Effector memory CD8-positive, alpha-beta T cell (primary cell): ENCODE measurements at regions not wholly inside any gene's neighbourhood (a gene's known extent, or its start where the extent isn't known, plus 50 kb on each side); places are given as distances from the start of the nearest gene placed in this dataset.

ENCODE experiments used
- ATAC-seq: fragments of 150-1000 bp; cut with Tn5 transposase; replicated peaks from 2 replicates; pipeline ENCODE4 v1.10.0; 2021; ENCODE audit warnings: mild to moderate bottlenecking, moderate library complexity
- DNase-seq, 3 experiments: peaks; one replicate each; pipeline ENCODE4 v3.0.0; 2021
- H3K27ac Mint-ChIP-seq, 2 donors: one replicate each; pipeline ENCODE4 v1.8.0; 2022; ENCODE audit warnings: mild to moderate bottlenecking in 2 of 2, mixed read lengths in 2 of 2, moderate library complexity in 2 of 2
- H3K27me3 Mint-ChIP-seq, 2 donors: one replicate each; pipeline ENCODE4 v1.8.0; 2022; ENCODE audit warnings: mixed read lengths in 2 of 2
- H3K36me3 Mint-ChIP-seq: one replicate; pipeline ENCODE4 v1.8.0; 2022; ENCODE audit warnings: mild to moderate bottlenecking, moderate library complexity, mixed read lengths; ENCODE audit not compliant: insufficient read depth
- H3K4me1 Mint-ChIP-seq, 2 donors: one replicate each; pipeline ENCODE4 v1.8.0; 2022; ENCODE audit warnings: low read depth in 2 of 2, mixed read lengths in 2 of 2
- H3K4me3 Mint-ChIP-seq, 2 donors: one replicate each; pipeline ENCODE4 v1.8.0; 2022; ENCODE audit warnings: mild to moderate bottlenecking in 2 of 2, mixed read lengths in 2 of 2, moderate library complexity in 2 of 2
- H3K9me3 Mint-ChIP-seq, 2 donors: one replicate each; pipeline ENCODE4 v1.8.0; 2022; ENCODE audit warnings: mixed read lengths in 2 of 2

DNA sequence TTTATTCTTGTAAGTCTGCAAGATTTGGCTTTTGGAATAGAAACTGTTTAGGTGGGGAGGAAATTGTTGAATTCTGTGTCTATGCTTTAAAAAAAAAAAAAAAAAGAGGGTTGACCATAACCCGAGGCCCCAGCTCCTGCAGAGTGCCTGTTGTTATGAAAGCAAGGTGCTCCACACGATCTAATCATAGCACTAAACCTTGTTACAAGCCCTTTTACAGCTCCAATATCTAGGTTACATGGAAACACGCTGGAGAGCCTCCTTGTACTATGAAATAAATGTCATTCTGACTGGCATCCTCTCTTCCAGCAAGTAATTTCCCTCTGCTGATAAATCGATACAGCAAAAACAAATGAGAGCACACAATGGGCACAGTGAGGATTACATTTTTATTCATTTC is 303.1 kb upstream of the SOX5 start:
- Mint-ChIP-seq H3K27ac (no peak overlapping the region), H3K36me3 (no peaks in the 10 kb centered on the region), H3K27me3 (no peaks in the 10 kb centered on the region), H3K4me1 (no peaks in the 10 kb centered on the region), H3K4me3 (no peak overlapping the region), H3K9me3 (peaks cover 0 to 6% of the 10 kb centered on the region in 2 donors)
- ATAC-seq (no peak), DNase-seq (no peak)

DNA sequence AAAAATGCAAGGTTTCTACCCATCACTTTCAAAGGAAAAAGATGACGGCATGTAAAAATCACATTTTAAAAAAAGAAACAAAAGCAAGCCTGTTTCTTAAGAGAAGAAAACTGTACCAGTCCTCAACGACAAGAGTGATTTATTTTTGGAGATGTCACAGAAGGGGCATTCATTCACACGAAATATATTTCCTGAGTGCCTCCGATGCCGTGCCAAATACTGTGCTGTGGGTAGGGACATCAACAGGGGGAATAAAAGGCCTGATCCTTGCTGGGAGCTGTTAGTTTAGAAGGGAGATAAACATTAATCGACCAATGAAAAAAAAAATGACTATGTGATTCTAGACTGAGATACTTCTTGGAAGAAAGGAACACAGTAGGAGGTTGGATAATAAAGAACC is 297.5 kb upstream of the SOX5 start:
- ATAC-seq: no peak

DNA sequence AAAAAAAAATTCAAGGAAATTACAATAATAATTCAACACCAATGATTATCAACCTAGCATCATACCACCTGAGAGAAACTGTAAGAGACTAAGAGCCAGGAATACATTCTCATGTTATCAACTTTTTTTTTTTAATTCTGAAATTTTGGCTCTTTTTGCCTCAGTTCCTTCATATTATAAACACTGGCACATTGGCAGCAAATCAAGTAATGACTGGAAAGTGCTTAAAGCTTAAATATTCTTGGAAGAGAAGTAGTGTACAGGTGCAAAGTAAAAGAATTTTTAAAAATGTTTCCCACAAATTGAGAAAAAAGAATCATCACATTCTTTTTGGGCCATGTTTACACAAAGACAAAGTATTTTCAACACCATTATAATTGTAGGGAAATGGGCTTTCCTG is 296.9 kb upstream of the SOX5 start:
- H3K9me3 Mint-ChIP-seq: peaks cover 0 to 6% of the 10 kb centered on the region in 2 donors

More for the DNA sequence above, 297.5 kb upstream of the SOX5 start:
- Mint-ChIP-seq H3K36me3 (no peaks in the 10 kb centered on the region), H3K27me3 (no peaks in the 10 kb centered on the region), H3K27ac (no peak overlapping the region), H3K4me3 (no peak overlapping the region), H3K4me1 (no peaks in the 10 kb centered on the region), H3K9me3 (peaks cover 0 to 6% of the 10 kb centered on the region in 2 donors)
- DNase-seq: no peak

DNA sequence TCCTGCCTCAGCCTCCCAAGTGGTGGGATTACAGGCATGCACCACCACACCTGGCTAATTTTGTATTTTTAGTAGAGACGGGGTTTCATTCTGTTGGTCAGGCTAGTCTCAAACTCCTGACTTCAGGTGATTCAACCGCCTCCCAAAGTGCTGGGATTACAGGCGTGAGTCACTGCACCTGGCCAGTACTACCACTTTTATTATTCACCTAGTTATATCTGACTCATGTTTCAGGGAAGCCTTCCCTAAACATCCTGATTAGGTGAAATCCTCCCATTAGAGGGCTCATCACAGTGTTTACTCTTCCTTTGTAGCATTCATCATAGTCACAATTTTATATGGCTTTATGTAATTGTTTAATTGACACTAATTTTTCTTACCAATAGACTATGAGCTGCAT is 295.3 kb upstream of the SOX5 start:
- no peaks in the 10 kb centered on the region for H3K27me3 Mint-ChIP-seq
- ATAC-seq (no peak), DNase-seq (no peak)
- no peaks in the 10 kb centered on the region for H3K4me1 Mint-ChIP-seq
- H3K36me3 Mint-ChIP-seq: no peaks in the 10 kb centered on the region
- H3K9me3 Mint-ChIP-seq: peaks cover 0 to 6% of the 10 kb centered on the region in 2 donors
- no peak overlapping the region for H3K27ac Mint-ChIP-seq
- no peak overlapping the region for H3K4me3 Mint-ChIP-seq

More for the DNA sequence above, 296.9 kb upstream of the SOX5 start:
- Mint-ChIP-seq H3K4me3 (no peak overlapping the region), H3K36me3 (no peaks in the 10 kb centered on the region), H3K27me3 (no peaks in the 10 kb centered on the region), H3K4me1 (no peaks in the 10 kb centered on the region), H3K27ac (no peak overlapping the region)
- ATAC-seq: no peak
- no peak for DNase-seq

DNA sequence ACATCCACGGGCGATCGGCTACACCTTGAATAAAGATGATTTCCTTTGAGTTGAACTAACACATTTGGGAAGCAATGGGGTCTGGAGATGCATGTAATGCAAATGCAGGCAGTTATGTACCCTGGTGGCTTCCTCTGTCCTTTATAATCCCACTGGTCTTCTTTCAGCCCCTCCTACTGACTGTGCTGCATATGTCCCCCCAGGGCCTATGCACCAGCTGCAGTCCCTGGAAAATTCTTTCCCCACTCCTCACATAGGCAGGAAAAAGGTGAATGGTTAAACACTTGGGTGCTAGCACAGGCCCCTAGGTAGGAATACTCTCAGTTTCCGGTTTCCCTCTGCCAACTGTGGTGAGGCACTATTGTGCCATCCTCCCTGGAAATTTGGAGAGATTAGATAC is 294.8 kb upstream of the SOX5 start:
- H3K36me3 Mint-ChIP-seq: no peaks in the 10 kb centered on the region
- no peak for ATAC-seq
- peaks cover 0 to 3% of the 10 kb centered on the region in 2 donors for H3K9me3 Mint-ChIP-seq
- H3K4me3 Mint-ChIP-seq: no peak overlapping the region
- no peaks in the 10 kb centered on the region for H3K4me1 Mint-ChIP-seq
- no peak overlapping the region for H3K27ac Mint-ChIP-seq
- DNase-seq: no peak
- no peaks in the 10 kb centered on the region for H3K27me3 Mint-ChIP-seq

DNA sequence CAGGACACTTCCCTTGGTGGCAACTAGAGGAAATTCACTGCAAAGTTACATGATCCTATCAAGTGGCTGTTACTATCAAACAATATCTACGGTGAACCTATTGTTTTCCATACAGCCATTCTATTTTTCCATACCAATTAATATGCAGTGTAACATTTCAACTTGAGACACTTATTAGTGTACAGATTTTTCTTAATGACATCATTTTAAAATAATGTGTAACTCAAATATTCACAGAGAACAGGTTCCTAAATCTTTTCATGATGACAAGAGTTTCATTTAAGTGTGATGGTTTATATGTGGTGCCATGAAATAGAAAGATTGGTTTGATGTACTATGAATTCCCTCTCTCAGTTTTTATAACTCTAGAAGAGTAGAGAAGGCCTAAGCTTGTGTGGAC is 291.2 kb upstream of the SOX5 start:
- DNase-seq (no peak), ATAC-seq (no peak)
- Mint-ChIP-seq H3K4me3 (no peak overlapping the region), H3K27ac (no peak overlapping the region), H3K27me3 (no peaks in the 10 kb centered on the region), H3K4me1 (no peaks in the 10 kb centered on the region), H3K36me3 (no peaks in the 10 kb centered on the region), H3K9me3 (no peaks in the 10 kb centered on the region)

DNA sequence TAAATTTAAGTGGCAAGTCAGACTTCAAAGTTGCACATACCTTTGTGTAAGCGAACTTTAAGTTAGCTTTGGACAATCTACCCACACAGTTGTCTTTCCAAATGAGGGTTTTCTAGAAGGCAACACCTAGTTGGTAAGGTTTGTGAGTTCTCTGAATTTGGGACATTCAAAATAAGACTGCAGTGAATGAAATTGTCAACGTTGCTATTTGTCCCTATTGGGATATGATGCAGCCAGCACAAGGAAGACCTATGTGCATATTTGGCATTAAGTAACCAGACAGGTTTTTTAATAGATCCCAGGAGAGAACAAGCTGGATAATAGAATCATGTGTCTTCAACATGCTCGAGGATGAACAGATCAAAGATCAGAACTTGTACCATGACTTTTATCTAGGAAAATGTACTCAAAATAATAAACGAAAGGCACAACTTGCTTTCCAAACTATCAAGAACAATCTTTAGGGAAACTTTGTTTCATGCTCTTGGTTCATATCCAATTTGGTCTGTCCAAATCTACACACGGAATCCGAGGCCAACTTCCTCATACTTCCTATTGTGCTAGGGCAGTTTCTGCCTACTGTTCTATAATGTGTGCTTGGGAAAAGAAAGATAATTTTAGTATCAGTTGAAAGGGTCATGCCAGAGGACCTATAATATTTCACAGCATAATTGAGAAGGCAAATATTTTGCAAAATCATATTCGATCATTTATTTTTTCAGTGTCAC is 284.2 kb upstream of the SOX5 start:
- no peaks in the 10 kb centered on the region for H3K4me1 Mint-ChIP-seq
- DNase-seq (no peak), ATAC-seq (no peak)
- no peaks in the 10 kb centered on the region for H3K36me3 Mint-ChIP-seq
- H3K27ac Mint-ChIP-seq: no peak overlapping the region
- no peaks in the 10 kb centered on the region for H3K27me3 Mint-ChIP-seq
- H3K4me3 Mint-ChIP-seq: no peak overlapping the region
- H3K9me3 Mint-ChIP-seq: peaks cover 0 to 2% of the 10 kb centered on the region in 2 donors

DNA sequence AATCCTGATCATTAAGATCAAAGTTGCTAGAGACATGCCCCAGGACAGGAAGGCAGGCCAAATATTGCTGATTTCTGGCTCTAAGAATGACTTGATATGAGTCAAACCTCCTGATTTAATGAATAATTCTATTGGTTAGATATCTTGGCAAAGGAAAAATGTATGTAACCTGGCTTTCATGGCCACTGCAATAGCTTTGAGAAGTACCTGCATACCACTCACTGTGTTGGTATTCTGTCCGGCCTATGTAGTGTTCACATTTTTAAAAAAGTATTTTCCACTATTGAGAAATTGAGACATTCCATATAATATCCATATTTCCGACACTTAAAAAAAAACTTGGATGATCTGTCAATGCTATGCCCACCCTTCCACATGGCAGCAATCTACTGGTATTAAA is 283.1 kb upstream of the SOX5 start:
- no peak for ATAC-seq
- no peak for DNase-seq
- H3K27ac Mint-ChIP-seq: no peak overlapping the region
- H3K4me3 Mint-ChIP-seq: no peak overlapping the region
- peaks cover 0 to 2% of the 10 kb centered on the region in 2 donors for H3K9me3 Mint-ChIP-seq
- H3K27me3 Mint-ChIP-seq: no peaks in the 10 kb centered on the region
- H3K4me1 Mint-ChIP-seq: no peaks in the 10 kb centered on the region
- no peaks in the 10 kb centered on the region for H3K36me3 Mint-ChIP-seq

DNA sequence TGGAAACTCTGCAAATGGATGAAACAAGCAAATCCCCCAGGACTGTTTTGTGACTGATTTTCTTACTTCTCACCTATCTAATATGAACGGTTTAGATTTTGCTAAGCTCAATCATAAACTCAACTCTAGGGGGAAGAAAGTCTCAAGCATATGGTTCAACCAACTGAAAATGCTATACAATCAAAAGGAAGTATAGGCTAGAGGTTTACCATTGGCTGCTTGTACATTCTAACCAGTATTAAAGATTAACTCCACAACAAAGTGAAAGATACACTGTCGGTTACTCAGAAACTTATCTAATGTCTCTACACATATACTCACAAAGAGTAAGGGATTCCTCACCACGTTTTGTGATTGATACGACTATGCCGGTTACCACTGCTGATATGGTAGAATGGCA is 281.8 kb upstream of the SOX5 start:
- Mint-ChIP-seq H3K27ac (no peak overlapping the region), H3K9me3 (peaks cover 0 to 2% of the 10 kb centered on the region in 2 donors), H3K36me3 (no peaks in the 10 kb centered on the region), H3K27me3 (no peaks in the 10 kb centered on the region), H3K4me3 (no peak overlapping the region), H3K4me1 (no peaks in the 10 kb centered on the region)
- DNase-seq (no peak), ATAC-seq (no peak)

DNA sequence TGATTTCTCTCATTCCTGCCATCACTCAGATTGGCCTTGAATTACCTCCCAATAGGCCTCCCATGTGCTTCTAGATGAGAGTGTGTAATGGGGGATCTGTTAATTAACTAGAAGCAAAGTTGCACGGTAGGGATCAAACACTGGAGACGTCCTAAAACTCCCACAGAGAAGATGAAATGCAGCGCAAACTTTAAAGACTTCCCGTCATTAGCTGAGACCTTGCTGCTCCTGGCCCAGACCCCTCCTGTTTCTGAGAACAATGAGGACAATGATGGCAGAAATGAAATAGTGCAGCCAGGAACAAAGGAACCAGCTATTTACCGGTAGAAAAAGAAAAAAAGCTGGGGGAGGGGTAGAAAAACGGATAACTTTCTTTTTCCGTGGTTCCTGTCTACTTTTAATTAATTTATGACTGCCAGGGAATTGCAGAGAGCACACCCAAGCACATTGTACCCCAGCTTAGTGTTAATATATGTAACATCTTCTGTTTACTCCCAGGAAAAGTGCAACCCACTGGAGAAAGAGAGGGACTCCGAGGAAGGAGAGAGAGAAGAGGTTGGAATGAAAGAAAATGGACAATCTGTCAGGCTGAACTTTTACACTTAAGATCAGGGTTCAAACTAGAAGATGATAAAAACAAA is 280.7 kb upstream of the SOX5 start:
- H3K27me3 Mint-ChIP-seq: no peaks in the 10 kb centered on the region
- no peak for DNase-seq
- H3K27ac Mint-ChIP-seq: no peak overlapping the region
- H3K36me3 Mint-ChIP-seq: no peaks in the 10 kb centered on the region
- H3K4me3 Mint-ChIP-seq: no peak overlapping the region
- H3K4me1 Mint-ChIP-seq: no peaks in the 10 kb centered on the region
- peaks cover 0 to 2% of the 10 kb centered on the region in 2 donors for H3K9me3 Mint-ChIP-seq
- no peak for ATAC-seq

DNA sequence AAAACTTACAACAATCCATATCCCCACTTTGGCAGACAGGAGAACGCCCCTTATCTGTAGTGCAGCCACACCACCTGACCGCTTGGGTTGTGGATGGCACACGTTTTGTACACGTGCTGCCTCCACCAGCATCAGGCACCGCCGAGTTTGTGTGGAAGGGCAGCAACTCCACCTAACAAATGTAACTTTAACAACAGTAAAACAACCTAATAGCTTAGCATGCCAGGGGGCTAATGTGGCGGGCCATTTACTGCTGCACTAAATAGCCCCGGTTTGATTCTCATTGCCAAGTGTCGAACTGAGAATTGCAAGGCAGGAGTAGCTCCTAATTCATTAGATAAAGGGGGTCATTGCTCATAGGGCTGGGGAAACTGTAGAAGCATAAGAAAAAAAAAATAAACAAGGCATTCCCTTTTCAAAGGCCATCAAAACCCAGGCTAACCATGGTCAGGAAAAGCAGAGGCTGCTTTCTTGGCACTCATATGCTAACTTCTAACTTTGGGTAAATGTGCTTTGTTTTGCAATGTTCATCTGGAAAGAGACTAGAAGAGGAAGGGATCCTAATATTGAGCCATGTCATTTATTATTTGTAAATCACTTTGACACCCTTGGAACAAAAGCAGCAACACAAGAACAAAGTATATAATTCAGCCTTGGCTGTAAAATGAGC is 279.7 kb upstream of the SOX5 start:
- H3K4me1 Mint-ChIP-seq: no peaks in the 10 kb centered on the region
- H3K9me3 Mint-ChIP-seq: no peaks in the 10 kb centered on the region
- no peak overlapping the region for H3K27ac Mint-ChIP-seq
- H3K4me3 Mint-ChIP-seq: no peak overlapping the region
- no peaks in the 10 kb centered on the region for H3K36me3 Mint-ChIP-seq
- ATAC-seq (no peak), DNase-seq (no peak)
- no peaks in the 10 kb centered on the region for H3K27me3 Mint-ChIP-seq

DNA sequence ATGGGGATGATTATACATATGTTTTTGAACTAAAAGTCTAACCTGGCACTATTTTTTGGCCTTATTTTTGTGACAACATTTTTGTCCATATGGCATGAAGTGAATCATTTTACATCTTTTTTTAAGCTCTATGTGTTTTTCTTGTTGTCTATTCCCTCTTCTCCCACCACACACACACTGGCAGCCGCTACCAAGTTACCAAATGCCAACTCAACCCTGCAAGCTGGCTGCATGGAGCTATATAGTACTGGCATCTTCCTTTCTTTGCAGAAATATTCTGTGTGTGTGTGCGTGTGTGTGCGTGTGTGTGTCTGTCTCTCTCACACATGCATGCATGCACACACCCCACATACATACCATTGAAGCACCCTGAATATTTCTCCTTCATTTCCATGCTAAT is 278.9 kb upstream of the SOX5 start:
- no peak overlapping the region for H3K27ac Mint-ChIP-seq
- H3K36me3 Mint-ChIP-seq: no peaks in the 10 kb centered on the region
- no peaks in the 10 kb centered on the region for H3K27me3 Mint-ChIP-seq
- no peak overlapping the region for H3K4me3 Mint-ChIP-seq
- no peak for ATAC-seq
- H3K4me1 Mint-ChIP-seq: no peaks in the 10 kb centered on the region
- H3K9me3 Mint-ChIP-seq: peaks cover 0 to 3% of the 10 kb centered on the region in 2 donors
- DNase-seq: no peak

DNA sequence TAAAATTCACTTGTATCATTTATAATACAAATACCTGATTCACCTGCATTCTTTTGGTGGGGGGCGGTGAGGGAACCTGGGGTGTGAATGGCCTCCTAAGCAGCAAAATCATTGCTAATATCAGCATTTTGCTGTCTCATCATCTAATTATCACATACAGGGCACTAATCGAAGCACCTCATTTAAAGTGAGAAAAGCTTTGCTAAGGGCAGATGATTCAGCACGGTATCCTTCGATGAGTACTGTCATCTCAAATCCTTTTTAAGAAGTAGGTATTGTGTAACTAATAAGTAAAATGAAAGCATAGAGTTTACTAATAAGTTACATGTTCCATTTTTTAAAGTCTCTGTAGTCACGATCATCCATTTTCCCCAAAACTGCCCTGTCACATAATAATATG is 278.1 kb upstream of the SOX5 start:
- DNase-seq (no peak), ATAC-seq (no peak)
- Mint-ChIP-seq H3K4me3 (no peak overlapping the region), H3K27ac (no peak overlapping the region), H3K4me1 (no peaks in the 10 kb centered on the region), H3K9me3 (peaks cover 0 to 3% of the 10 kb centered on the region in 2 donors), H3K27me3 (no peaks in the 10 kb centered on the region), H3K36me3 (no peaks in the 10 kb centered on the region)

DNA sequence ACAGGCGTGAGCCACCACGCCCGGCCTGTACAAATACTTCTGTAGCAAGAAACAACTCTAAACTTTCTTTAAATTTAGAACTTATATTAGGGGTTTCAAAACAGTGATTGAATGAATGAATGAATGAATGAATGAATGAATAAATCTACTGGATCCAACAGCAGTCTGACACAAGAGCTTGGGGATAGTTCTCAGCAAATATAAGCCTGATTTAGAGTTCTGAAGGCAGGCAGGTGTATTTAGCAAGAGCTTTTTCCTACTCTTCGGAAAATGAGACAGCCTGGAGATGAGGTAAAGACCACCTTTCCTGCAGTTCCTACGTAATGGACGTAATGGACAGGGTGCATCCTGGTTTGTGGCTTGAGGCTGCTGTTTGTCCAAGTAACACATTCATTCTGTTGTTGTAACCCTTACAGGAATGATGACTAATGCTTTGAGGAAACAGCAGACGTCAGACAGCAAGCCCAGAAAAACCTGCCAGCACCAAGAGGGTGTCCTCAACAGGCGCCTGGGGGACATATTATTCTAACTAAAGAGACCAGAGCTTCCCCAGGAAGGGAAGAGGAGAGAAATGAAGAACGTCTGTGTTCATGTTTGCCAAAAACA is 277.4 kb upstream of the SOX5 start:
- H3K27me3 Mint-ChIP-seq: no peaks in the 10 kb centered on the region
- no peaks in the 10 kb centered on the region for H3K4me1 Mint-ChIP-seq
- H3K36me3 Mint-ChIP-seq: no peaks in the 10 kb centered on the region
- ATAC-seq (no peak), DNase-seq (no peak)
- no peak overlapping the region for H3K27ac Mint-ChIP-seq
- H3K9me3 Mint-ChIP-seq: peaks cover 0 to 3% of the 10 kb centered on the region in 2 donors
- H3K4me3 Mint-ChIP-seq: no peak overlapping the region
